ENCODE measurements at regions not wholly inside any gene's neighbourhood (a gene's known extent, or its start where the extent isn't known, plus 50 kb on each side); places are given as distances from the start of the nearest gene placed in this dataset.

DNA sequence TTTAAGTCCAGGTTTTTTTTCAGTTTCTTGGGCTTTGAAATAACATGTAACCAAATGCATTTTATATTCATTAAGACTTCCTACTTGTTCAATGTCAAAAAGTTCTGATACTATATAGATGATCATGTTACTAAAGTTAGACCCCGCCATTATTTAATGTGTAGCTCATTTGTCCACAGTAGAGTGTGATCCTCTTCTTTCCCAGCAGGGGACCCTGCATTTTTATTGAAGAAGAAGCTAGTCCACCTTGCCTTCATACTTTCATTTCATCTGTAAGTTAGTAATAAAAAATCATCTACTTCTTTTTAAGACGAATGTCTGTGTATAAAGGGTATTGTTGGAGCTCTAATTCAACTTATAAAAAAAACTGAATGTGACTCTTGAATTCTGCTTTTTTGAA, 404.6 kb downstream of the SI start:
- TF ChIP-seq CTCF (IDR thresholded peaks at IDR 0.05) (no peak), POLR2AphosphoS5 (IDR thresholded peaks at IDR 0.05) (no peak), POLR2A (IDR thresholded peaks at IDR 0.05; ENCODE audit: low read depth) (no peak)
